Right lobe of liver (tissue), 6 donors: ENCODE measurements at regions not wholly inside any gene's neighbourhood (a gene's known extent, or its start where the extent isn't known, plus 50 kb on each side); places are given as distances from the start of the nearest gene placed in this dataset.

Experiments
- ATAC-seq, 4 donors: fragments of 200-7000 bp; cut with Tn5 transposase; one replicate each; pipeline ENCODE4 v1.9.1; 2020; ENCODE audit warnings: mild to moderate bottlenecking in 4 of 4, moderate library complexity in 4 of 4
- DNase-seq, 3 donors: peaks; one replicate each; pipeline ENCODE4 v3.0.0-alpha.2; 2020
- H3K27ac ChIP-seq, 3 donors: fragments of 200-600 bp; one replicate each; pipeline ENCODE4 v1.8.0; 2022
- H3K27me3 ChIP-seq, 2 donors: fragments of 200-600 bp; one replicate each; pipeline ENCODE4 v1.8.0; 2022
- H3K36me3 ChIP-seq, 4 donors: fragments of 200-600 bp; sonication (generic) in 1 of 4; one replicate each; pipeline versions ENCODE4 v1.5.1 to v1.8.0; 2017 to 2022; ENCODE audit warnings: control low read depth in 1 of 4
- H3K4me1 ChIP-seq, 4 donors: fragments of 200-600 bp; sonication (generic) in 1 of 4; one replicate each; pipeline versions ENCODE4 v1.5.1 to v1.8.0; 2017 to 2022; ENCODE audit warnings: control low read depth in 1 of 4
- H3K4me3 ChIP-seq, 3 donors: fragments of 200-600 bp; one replicate each; pipeline ENCODE4 v1.8.0; 2022
- H3K9me3 ChIP-seq, 4 donors: fragments of 200-600 bp; sonication (generic) in 1 of 4; one replicate each; pipeline versions ENCODE4 v1.5.1 to v1.8.0; 2017 to 2022; ENCODE audit warnings: control low read depth in 1 of 4
- POLR2A ChIP-seq: fragments of 450-650 bp; IDR thresholded peaks from one replicate; pipeline ENCODE4 v1.6.1; 2017; ENCODE audit warnings: antibody characterized with exemption, mild to moderate bottlenecking
- WGBS: methylation state at CpG from one replicate; pipeline ENCODE4 v1.1.6; 2018; ENCODE audit warnings: low coverage, low lambda C conversion rate; ENCODE audit not compliant: insufficient coverage; ENCODE audit errors: missing lambda C conversion rate; 5-methylcytosine and 5-hydroxymethylcytosine counted together
- intact Hi-C, 2 donors: fragments of 100-400 bp; cut with DNase I; formaldehyde crosslinking; loops; one replicate each; pipeline versions ENCODE4 v1.11.2 to v1.14.1; 2022
- TF ChIP-seq, protein P1 (sequence below), 4 donors: fragments of 200-600 bp in 3 of 4; fragments of 450-650 bp in 1 of 4; IDR thresholded peaks; one replicate each; pipeline versions ENCODE4 v1.5.1 to v1.8.0; 2016 to 2022; ENCODE audit warnings: antibody characterized with exemption in 4 of 4, mild to moderate bottlenecking in 2 of 4
- donor health status: DM: no; HTN: yes; CAD: no.
- donor health status: DM: no; HTN: no; CAD: no.
- donor health status: DM: no; HTN: no; CAD: no.
- donor health status: DM: no; HTN: yes; CAD: no.
- donor health status: DM: no; HTN: yes; CAD: no.

DNA sequence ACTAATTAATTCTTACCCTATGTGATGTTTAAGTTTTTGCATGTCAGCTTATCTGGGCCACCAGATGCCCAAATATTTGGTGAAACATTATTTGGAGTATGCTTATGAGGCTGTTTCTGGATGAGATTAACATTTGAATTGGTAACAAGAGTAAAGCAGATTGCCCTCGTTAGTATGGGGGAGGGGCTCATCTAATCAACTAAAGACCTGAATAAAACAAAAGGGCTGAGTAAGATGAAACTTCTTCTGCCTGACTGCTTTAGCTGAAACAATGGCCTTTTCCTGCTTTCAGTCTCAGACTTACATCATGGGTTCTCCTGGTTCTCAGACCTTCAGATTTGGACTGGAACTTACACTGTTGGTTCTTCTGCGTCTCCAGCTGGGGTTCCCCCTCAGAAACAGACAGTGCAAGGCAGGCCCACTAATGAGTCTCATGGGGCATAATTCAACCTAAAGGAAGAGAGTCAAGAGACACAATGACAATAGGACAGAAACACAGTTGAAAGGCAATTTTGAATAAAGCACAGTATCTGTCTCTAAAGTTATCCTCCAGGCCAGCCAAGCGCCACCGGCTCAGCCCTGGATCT lies 288.4 kb downstream of the CAAP1 start:
- intact Hi-C loops: no loop called here
- Histone ChIP-seq H3K27ac (no peak overlapping the region), H3K9me3 (no peaks in the 10 kb centered on the region), H3K27me3 (no peaks in the 10 kb centered on the region), H3K4me3 (no peak overlapping the region), H3K36me3 (no peaks in the 10 kb centered on the region), H3K4me1 (no peaks in the 10 kb centered on the region)
- WGBS: 79% methylated on average over 4 of the region's 4 CpGs
- DNase-seq: no peak
- ATAC-seq: no peak
- TF ChIP-seq, protein P1, sequence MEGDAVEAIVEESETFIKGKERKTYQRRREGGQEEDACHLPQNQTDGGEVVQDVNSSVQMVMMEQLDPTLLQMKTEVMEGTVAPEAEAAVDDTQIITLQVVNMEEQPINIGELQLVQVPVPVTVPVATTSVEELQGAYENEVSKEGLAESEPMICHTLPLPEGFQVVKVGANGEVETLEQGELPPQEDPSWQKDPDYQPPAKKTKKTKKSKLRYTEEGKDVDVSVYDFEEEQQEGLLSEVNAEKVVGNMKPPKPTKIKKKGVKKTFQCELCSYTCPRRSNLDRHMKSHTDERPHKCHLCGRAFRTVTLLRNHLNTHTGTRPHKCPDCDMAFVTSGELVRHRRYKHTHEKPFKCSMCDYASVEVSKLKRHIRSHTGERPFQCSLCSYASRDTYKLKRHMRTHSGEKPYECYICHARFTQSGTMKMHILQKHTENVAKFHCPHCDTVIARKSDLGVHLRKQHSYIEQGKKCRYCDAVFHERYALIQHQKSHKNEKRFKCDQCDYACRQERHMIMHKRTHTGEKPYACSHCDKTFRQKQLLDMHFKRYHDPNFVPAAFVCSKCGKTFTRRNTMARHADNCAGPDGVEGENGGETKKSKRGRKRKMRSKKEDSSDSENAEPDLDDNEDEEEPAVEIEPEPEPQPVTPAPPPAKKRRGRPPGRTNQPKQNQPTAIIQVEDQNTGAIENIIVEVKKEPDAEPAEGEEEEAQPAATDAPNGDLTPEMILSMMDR (IDR thresholded peaks at IDR 0.05): no peak
- TF ChIP-seq POLR2A: no peak

DNA sequence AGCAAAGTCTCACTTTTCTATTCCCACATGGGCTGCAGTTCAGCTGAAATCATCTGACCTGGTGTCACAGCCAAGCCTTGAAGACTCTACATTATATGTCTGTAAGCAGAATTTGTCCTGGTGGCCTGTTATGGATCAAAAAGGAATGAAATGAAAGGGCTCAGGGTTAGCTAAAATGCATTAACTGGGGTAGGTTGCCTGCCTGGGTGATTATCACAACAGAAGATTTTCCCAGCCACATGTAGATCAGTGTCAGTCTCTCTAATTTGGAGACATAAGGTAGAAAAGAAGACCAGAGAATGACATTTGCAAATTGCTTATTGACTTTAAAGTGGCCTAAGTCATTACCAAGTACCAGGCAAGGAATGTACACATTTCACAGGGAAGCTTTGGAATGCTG lies 289.0 kb downstream of the CAAP1 start:
- Histone ChIP-seq H3K27me3 (no peaks in the 10 kb centered on the region), H3K9me3 (no peaks in the 10 kb centered on the region), H3K4me1 (no peaks in the 10 kb centered on the region), H3K27ac (no peak overlapping the region), H3K4me3 (no peak overlapping the region), H3K36me3 (no peaks in the 10 kb centered on the region)
- ATAC-seq (no peak), DNase-seq (no peak)
- TF ChIP-seq POLR2A: no peak
- TF ChIP-seq, protein P1 (IDR thresholded peaks at IDR 0.05): no peak
- intact Hi-C loops: no loop called here

DNA sequence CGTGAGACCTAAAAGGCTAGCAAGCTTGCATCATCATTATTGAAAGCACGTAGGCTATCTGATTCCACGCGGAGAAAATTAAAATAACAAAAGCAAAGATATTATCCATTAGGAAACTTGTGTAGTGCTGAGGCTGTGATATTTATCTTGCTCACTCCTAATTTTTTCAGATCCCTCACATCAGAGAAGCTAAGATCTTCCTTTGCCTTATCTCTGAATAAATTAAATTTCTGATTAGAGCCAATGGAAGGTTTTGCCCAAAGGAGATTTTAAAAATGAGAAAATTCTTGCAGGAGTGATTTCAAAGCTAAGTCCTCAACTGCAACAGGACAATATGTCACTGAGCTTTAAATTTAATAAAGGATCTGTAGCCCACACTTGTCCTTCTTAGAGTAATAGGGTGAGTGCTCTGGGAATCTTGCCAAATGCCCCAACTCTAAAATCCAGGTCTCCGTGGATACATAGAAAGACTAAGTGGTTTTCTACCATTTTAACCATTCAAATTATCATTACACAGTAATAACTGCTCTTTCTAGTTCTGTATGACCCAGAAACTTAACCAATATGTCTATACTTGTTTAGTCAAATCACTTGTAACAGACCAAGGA lies 295.0 kb downstream of the CAAP1 start:
- intact Hi-C loops: no loop called here
- Histone ChIP-seq H3K9me3 (no peaks in the 10 kb centered on the region), H3K4me3 (no peak overlapping the region), H3K4me1 (no peaks in the 10 kb centered on the region), H3K27ac (no peak overlapping the region), H3K36me3 (no peaks in the 10 kb centered on the region), H3K27me3 (no peaks in the 10 kb centered on the region)
- TF ChIP-seq POLR2A: no peak
- no peak for DNase-seq
- no peak for ATAC-seq
- WGBS: 75% methylated on average over 5 of the region's 5 CpGs

DNA sequence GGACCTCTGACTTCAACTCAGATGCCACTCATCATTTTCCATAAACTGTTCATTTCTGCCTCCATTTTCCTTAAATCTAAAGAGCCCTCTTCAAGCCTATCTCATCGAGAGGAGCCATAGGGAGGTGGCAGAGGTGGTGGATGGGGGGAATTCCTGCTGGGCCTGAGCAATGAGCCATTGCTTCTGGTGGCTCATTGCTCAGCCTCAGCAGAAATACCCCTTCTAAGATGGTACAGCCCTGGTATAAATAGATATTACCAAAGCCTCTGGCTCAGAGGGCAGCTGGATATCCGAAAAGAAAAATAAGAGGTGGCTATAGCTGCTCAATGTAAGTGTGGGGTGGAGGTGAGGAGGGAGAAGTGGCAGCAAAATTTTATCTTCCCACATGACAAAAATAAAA lies 313.5 kb downstream of the CAAP1 start:
- WGBS: 21% methylated on average over 2 of the region's 2 CpGs
- intact Hi-C loops: no loop called here
- ATAC-seq: no peak
- Histone ChIP-seq H3K4me1 (no peaks in the 10 kb centered on the region), H3K36me3 (no peaks in the 10 kb centered on the region), H3K27ac (no peak overlapping the region), H3K9me3 (no peaks in the 10 kb centered on the region), H3K27me3 (no peaks in the 10 kb centered on the region), H3K4me3 (no peak overlapping the region)
- no peak for TF ChIP-seq POLR2A
- TF ChIP-seq, protein P1 (IDR thresholded peaks at IDR 0.05): no peak
- no peak for DNase-seq

DNA sequence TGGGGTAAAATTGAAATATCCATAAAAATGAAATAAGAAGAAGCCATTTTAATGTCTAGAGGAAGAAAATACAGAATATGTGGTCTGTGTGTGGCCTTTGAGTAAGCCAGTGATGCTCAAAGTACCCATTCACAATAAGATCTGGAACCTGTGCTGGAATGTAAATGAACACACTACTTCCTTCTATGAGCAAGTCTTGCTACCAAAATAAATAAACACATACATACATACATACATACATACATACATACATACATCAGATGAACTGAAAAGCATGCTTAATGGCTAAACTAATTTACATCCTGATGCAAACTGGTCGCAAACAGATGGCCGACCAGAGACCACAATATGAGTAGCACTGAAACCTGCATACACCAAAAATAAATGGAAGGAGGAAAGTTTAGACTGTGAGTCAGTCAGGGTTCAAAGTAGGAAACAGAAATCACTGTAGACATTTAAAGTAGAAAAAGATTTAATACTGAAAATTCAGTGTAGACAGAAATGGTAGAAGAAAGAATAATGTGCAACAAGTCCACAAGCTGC lies 317.6 kb downstream of the CAAP1 start:
- Histone ChIP-seq H3K9me3 (no peaks in the 10 kb centered on the region), H3K27ac (no peak overlapping the region), H3K27me3 (no peaks in the 10 kb centered on the region), H3K36me3 (no peaks in the 10 kb centered on the region), H3K4me1 (no peaks in the 10 kb centered on the region), H3K4me3 (no peak overlapping the region)
- intact Hi-C loops: no loop called here
- TF ChIP-seq, protein P1 (IDR thresholded peaks at IDR 0.05): no peak
- no peak for TF ChIP-seq POLR2A
- ATAC-seq (no peak), DNase-seq (no peak)
- WGBS: 70% methylated on average over 2 of the region's 2 CpGs
